SHP77 treated with DMSO at 0.1 percent for 48 hours (cell line): ENCODE measurements at regions not wholly inside any gene's neighbourhood (a gene's known extent, or its start where the extent isn't known, plus 50 kb on each side); places are given as distances from the start of the nearest gene placed in this dataset.
A peak's percentile ranks its signal among the peaks of the same experiment; 100 is the strongest.

Experiments
- DNase-seq: peaks from one replicate; lab custom pipeline; 2025; lab: John Stamatoyannopoulos, UW

GRCh38 chr2:215601526-215601925 lies 165.7 kb upstream of the FN1 start:
- DNase-seq = no peak

GRCh38 chr2:215598376-215598975 lies 162.6 kb upstream of the FN1 start:
- no peak for DNase-seq

- DNase-seq = no peak
Observed at GRCh38 chr2:215597577-215597976, 161.7 kb upstream of the FN1 start.

- DNase-seq = no peak
Observed at GRCh38 chr2:215594766-215595165, 158.9 kb upstream of the FN1 start.

- no peak for DNase-seq
Observed at GRCh38 chr2:215590010-215590745, 154.3 kb upstream of the FN1 start.

- no peak for DNase-seq
Observed at GRCh38 chr2:215583881-215584280, 148.0 kb upstream of the FN1 start.

- peak; percentile 43 for DNase-seq
Observed at GRCh38 chr2:215579809-215580208, 143.9 kb upstream of the FN1 start.

- DNase-seq = no peak
Observed at GRCh38 chr2:215577356-215577755, 141.5 kb upstream of the FN1 start.

- DNase-seq = no peak
Observed at GRCh38 chr2:215576572-215576971, 140.7 kb upstream of the FN1 start.

GRCh38 chr2:215573496-215573895 lies 137.6 kb upstream of the FN1 start:
- no peak for DNase-seq

- no peak for DNase-seq
Observed at GRCh38 chr2:215572341-215572848, 136.5 kb upstream of the FN1 start.

- no peak for DNase-seq
Observed at GRCh38 chr2:215571689-215572088, 135.8 kb upstream of the FN1 start.

- peak; percentile 82 for DNase-seq
Observed at GRCh38 chr2:215567504-215567903, 131.6 kb upstream of the FN1 start.

- no peak for DNase-seq
Observed at GRCh38 chr2:215565897-215566296, 130.0 kb upstream of the FN1 start.

- no peak for DNase-seq
Observed at GRCh38 chr2:215557701-215558100, 121.8 kb upstream of the FN1 start.

GRCh38 chr2:215556979-215557378 lies 121.1 kb upstream of the FN1 start:
- DNase-seq = no peak

GRCh38 chr2:215554689-215555498 lies 119.0 kb upstream of the FN1 start:
- no peak for DNase-seq

- DNase-seq = no peak
Observed at GRCh38 chr2:215553946-215554345, 118.1 kb upstream of the FN1 start.

- no peak for DNase-seq
Observed at GRCh38 chr2:215552144-215552580, 116.3 kb upstream of the FN1 start.

GRCh38 chr2:215550331-215550730 lies 114.5 kb upstream of the FN1 start:
- no peak for DNase-seq

- no peak for DNase-seq
Observed at GRCh38 chr2:215548714-215549113, 112.8 kb upstream of the FN1 start.

- no peak for DNase-seq
Observed at GRCh38 chr2:215542690-215543089, 106.8 kb upstream of the FN1 start.

GRCh38 chr2:215540658-215541057 lies 104.8 kb upstream of the FN1 start:
- no peak for DNase-seq
